Posterior vena cava (tissue), 2 donors: ENCODE measurements at regions not wholly inside any gene's neighbourhood (a gene's known extent, or its start where the extent isn't known, plus 50 kb on each side); places are given as distances from the start of the nearest gene placed in this dataset.

ENCODE experiments used
- DNase-seq: peaks from one replicate; pipeline ENCODE4 v3.0.0-alpha.2; 2020; ENCODE audit warnings: low spot score
- intact Hi-C, 2 donors: fragments of 100-400 bp; cut with DNase I; formaldehyde crosslinking; loops; one replicate each; pipeline versions ENCODE4 v1.14.1 to v1.14.2; 2022 to 2023
- donor health status: DM: yes; HTN: yes; CAD: no.
- donor health status: DM: yes; HTN: yes; CAD: no.

- DNase-seq: no peak
- intact Hi-C loops: no loop called here
Observed at GRCh38 chr1:59005491-59006288, 221.8 kb upstream of the JUN start.

GRCh38 chr1:59006289-59006658, 222.4 kb upstream of the JUN start:
- no peak for DNase-seq
- intact Hi-C loops: no loop called here

- no peak for DNase-seq
- intact Hi-C loops: no loop called here
Observed at GRCh38 chr1:59006932-59007331, 223.1 kb upstream of the JUN start.

GRCh38 chr1:59007429-59007819, 223.6 kb upstream of the JUN start:
- intact Hi-C loops: no loop called here
- no peak for DNase-seq

- intact Hi-C loops: no loop called here
- no peak for DNase-seq
Observed at GRCh38 chr1:59007820-59008598, 224.2 kb upstream of the JUN start.

GRCh38 chr1:59008599-59009347, 224.9 kb upstream of the JUN start:
- intact Hi-C loops: no loop called here
- peak; percentile 84 for DNase-seq

GRCh38 chr1:59011663-59012062, 227.8 kb upstream of the JUN start:
- intact Hi-C loops: no loop called here
- DNase-seq: no peak

GRCh38 chr1:59012378-59012777, 228.5 kb upstream of the JUN start:
- intact Hi-C loops: no loop called here
- no peak for DNase-seq

- no peak for DNase-seq
Observed at GRCh38 chr1:59013276-59013927, 229.6 kb upstream of the JUN start.

GRCh38 chr1:59013928-59014279, 230.1 kb upstream of the JUN start:
- DNase-seq: no peak
- intact Hi-C loops: no loop called here

More at GRCh38 chr1:59013276-59013927, 229.6 kb upstream of the JUN start:
- intact Hi-C loops: no loop called here

GRCh38 chr1:59014827-59015226, 231.0 kb upstream of the JUN start:
- intact Hi-C loops: no loop called here
- DNase-seq: no peak

GRCh38 chr1:59015708-59016107, 231.9 kb upstream of the JUN start:
- intact Hi-C loops: no loop called here
- no peak for DNase-seq

GRCh38 chr1:59016390-59016789, 232.5 kb upstream of the JUN start:
- DNase-seq: no peak
- intact Hi-C loops: no loop called here

GRCh38 chr1:59017501-59018231, 233.8 kb upstream of the JUN start:
- intact Hi-C loops: no loop called here
- DNase-seq: no peak

GRCh38 chr1:59018446-59018845, 234.6 kb upstream of the JUN start:
- intact Hi-C loops: no loop called here
- no peak for DNase-seq

GRCh38 chr1:59018860-59019259, 235.0 kb upstream of the JUN start:
- intact Hi-C loops: no loop called here

GRCh38 chr1:59020151-59020997, 236.5 kb upstream of the JUN start:
- intact Hi-C loops: no loop called here
- peak; percentile 87 for DNase-seq

More at GRCh38 chr1:59018860-59019259, 235.0 kb upstream of the JUN start:
- DNase-seq: no peak

GRCh38 chr1:59022199-59022598, 238.4 kb upstream of the JUN start:
- DNase-seq: no peak
- intact Hi-C loops: no loop called here
